ENCODE measurements at regions not wholly inside any gene's neighbourhood (a gene's known extent, or its start where the extent isn't known, plus 50 kb on each side); places are given as distances from the start of the nearest gene placed in this dataset.

- H2AFZ ChIP-seq (ENCODE audit: low read length) = no peak overlapping the region
- no peak overlapping the region for H3K4me3 ChIP-seq (replicated peaks in 1 of 3; ENCODE audit: insufficient read depth in 1 of 3, low read depth in 2 of 3, low read length in 3 of 3)
- in situ Hi-C loops (cut with HindIII; ENCODE audit: extremely low pct_ligation_motif_present, low pct_unique_long_range_greater_than_20kb) = no loop called here
- no TSS peak for BruUV-seq (replicated peaks)
- TF ChIP-seq CC2D1A (CRISPR knock-in tag; IDR thresholded peaks at IDR 0.05) (no peak), ZSCAN29 (CRISPR knock-in tag; conservative IDR thresholded peaks at IDR 0.05) (no peak), ZZZ3 (CRISPR knock-in tag; IDR thresholded peaks at IDR 0.05; ENCODE audit: borderline replicate concordance) (no peak), ZBTB8A (CRISPR knock-in tag; IDR thresholded peaks at IDR 0.05; ENCODE audit: borderline replicate concordance, low read depth) (no peak), PLSCR1 (CRISPR knock-in tag; IDR thresholded peaks at IDR 0.05; ENCODE audit: borderline replicate concordance) (no peak)
- intact Hi-C loops (cut with micrococcal nuclease; ENCODE audit: unreplicated experiment) = loop anchor here (5.0 kb wide), 1 partner anchor 242 kb away; no protein-coding TSS in a partner anchor
- DNase-seq (ENCODE audit: low spot score) (no peak), ATAC-seq (no peak), FAIRE-seq (no peak)
- H3K4me2 ChIP-seq (ENCODE audit: low read depth, low read length) = no peak overlapping the region
- no peaks in the 10 kb centered on the region for H3K36me3 ChIP-seq (replicated peaks in 1 of 2; ENCODE audit: control insufficient read depth in 1 of 2, insufficient read depth in 2 of 2, low read length in 2 of 2)
- CTCF ChIA-PET (ENCODE audit: low intra/inter-chr PET ratio, low total read pairs) = no interaction called here
- no peaks in the 10 kb centered on the region for H3K4me1 ChIP-seq (ENCODE audit: insufficient read depth, low read length)
- no peaks in the 10 kb centered on the region for H3K79me2 ChIP-seq (ENCODE audit: insufficient read depth, low read length)
- 23% methylated on average over 14 of the region's 20 CpGs for WGBS (ENCODE audit: low lambda C conversion rate)
- no peaks in the 10 kb centered on the region for H3K9me3 ChIP-seq (ENCODE audit: low read length)
- POLR2A ChIA-PET = no interaction called here
- H3K27ac ChIP-seq (ENCODE audit: extremely low read length, insufficient read depth, low read length) = no peak overlapping the region
- no peak overlapping the region for H3K9ac ChIP-seq (ENCODE audit: insufficient read depth, low read depth, low read length)
- no peaks in the 10 kb centered on the region for H4K20me1 ChIP-seq (ENCODE audit: insufficient read depth, low read length)
- peaks cover 10 to 89% of the 10 kb centered on the region in 2 experiments; a peak in 4 of 5 replicates for H3K27me3 ChIP-seq (ENCODE audit: control insufficient read depth in 1 of 2, insufficient read depth in 2 of 2, low read length in 2 of 2)
These were observed 174.3 kb upstream of the TNRC6C start for GRCh38 chr17:77783991-77784820.

- H3K4me1 ChIP-seq (ENCODE audit: insufficient read depth, low read length) = no peaks in the 10 kb centered on the region
- ChIA-PET POLR2A (no interaction called here), CTCF (ENCODE audit: low intra/inter-chr PET ratio, low total read pairs) (no interaction called here)
- no peaks in the 10 kb centered on the region for H4K20me1 ChIP-seq (ENCODE audit: insufficient read depth, low read length)
- no peak overlapping the region for H3K4me3 ChIP-seq (replicated peaks in 1 of 3; ENCODE audit: insufficient read depth in 1 of 3, low read depth in 2 of 3, low read length in 3 of 3)
- ATAC-seq (no peak), FAIRE-seq (no peak), DNase-seq (ENCODE audit: low spot score) (no peak)
- H3K27ac ChIP-seq (ENCODE audit: extremely low read length, insufficient read depth, low read length) = no peak overlapping the region
- no peak overlapping the region for H2AFZ ChIP-seq (ENCODE audit: low read length)
- H3K36me3 ChIP-seq (replicated peaks in 1 of 2; ENCODE audit: control insufficient read depth in 1 of 2, insufficient read depth in 2 of 2, low read length in 2 of 2) = no peaks in the 10 kb centered on the region
- no TSS peak for BruUV-seq (replicated peaks)
- no peak overlapping the region for H3K4me2 ChIP-seq (ENCODE audit: low read depth, low read length)
- no peaks in the 10 kb centered on the region for H3K79me2 ChIP-seq (ENCODE audit: insufficient read depth, low read length)
- TF ChIP-seq POGZ (CRISPR knock-in tag; IDR thresholded peaks at IDR 0.05) (no peak), CEBPB (IDR thresholded peaks at IDR 0.05; ENCODE audit: borderline replicate concordance, low read depth, low read length) (no peak), ZFP62 (CRISPR knock-in tag; IDR thresholded peaks at IDR 0.05) (no peak), KDM2A (CRISPR knock-in tag; IDR thresholded peaks at IDR 0.05; ENCODE audit: borderline replicate concordance, low read depth) (no peak), ZNF354B (CRISPR knock-in tag; IDR thresholded peaks at IDR 0.05) (no peak), ZNF101 (CRISPR knock-in tag; IDR thresholded peaks at IDR 0.05; ENCODE audit: borderline replicate concordance, low read depth) (no peak), EP300 (IDR thresholded peaks at IDR 0.05; ENCODE audit: low read depth in 2 of 2, low read length in 2 of 2) (no peak), EP300 (CRISPR knock-in tag; IDR thresholded peaks at IDR 0.05; ENCODE audit: borderline replicate concordance) (no peak), MXD1 (CRISPR knock-in tag; IDR thresholded peaks at IDR 0.05) (no peak), MXI1 (IDR thresholded peaks at IDR 0.05; ENCODE audit: borderline replicate concordance, low read depth, low read length) (no peak), GTF3A (CRISPR knock-in tag; conservative IDR thresholded peaks at IDR 0.05) (no peak)
- no peaks in the 10 kb centered on the region for H3K9me3 ChIP-seq (ENCODE audit: low read length)
- H3K27me3 ChIP-seq (ENCODE audit: control insufficient read depth in 1 of 2, insufficient read depth in 2 of 2, low read length in 2 of 2) = peaks cover 16 to 86% of the 10 kb centered on the region in 2 experiments; a peak in 4 of 5 replicates
- H3K9ac ChIP-seq (ENCODE audit: insufficient read depth, low read depth, low read length) = no peak overlapping the region
- 6% methylated on average over 15 of the region's 15 CpGs for WGBS (ENCODE audit: low lambda C conversion rate)
- in situ Hi-C loops (cut with HindIII; ENCODE audit: extremely low pct_ligation_motif_present, low pct_unique_long_range_greater_than_20kb) (no loop called here), intact Hi-C loops (cut with micrococcal nuclease; ENCODE audit: unreplicated experiment) (no loop called here)
These were observed 173.1 kb upstream of the TNRC6C start for GRCh38 chr17:77785312-77785905.

All from HepG2 (cell line).